ENCODE measurements at regions not wholly inside any gene's neighbourhood (a gene's known extent, or its start where the extent isn't known, plus 50 kb on each side); places are given as distances from the start of the nearest gene placed in this dataset.

DNA sequence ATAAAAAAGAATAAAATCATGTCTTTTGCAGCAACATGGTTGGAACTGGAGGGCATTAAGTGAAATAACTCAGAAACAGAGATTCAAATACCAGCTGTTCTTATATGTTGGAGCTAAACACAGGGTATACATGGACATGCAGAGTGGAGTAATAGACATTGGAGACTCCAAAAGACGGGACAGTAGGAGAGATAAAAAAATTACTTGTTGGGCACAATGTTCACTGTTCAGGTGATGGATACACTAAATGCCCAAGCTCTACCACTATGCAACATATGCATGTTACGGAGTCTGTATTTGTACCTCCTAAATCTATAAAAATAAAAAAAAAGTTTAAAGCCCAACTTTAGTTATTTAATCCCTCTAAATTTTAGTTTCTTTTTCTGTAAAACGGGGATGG lies 184.6 kb upstream of the TPK1 start:
- TF ChIP-seq, protein P1, sequence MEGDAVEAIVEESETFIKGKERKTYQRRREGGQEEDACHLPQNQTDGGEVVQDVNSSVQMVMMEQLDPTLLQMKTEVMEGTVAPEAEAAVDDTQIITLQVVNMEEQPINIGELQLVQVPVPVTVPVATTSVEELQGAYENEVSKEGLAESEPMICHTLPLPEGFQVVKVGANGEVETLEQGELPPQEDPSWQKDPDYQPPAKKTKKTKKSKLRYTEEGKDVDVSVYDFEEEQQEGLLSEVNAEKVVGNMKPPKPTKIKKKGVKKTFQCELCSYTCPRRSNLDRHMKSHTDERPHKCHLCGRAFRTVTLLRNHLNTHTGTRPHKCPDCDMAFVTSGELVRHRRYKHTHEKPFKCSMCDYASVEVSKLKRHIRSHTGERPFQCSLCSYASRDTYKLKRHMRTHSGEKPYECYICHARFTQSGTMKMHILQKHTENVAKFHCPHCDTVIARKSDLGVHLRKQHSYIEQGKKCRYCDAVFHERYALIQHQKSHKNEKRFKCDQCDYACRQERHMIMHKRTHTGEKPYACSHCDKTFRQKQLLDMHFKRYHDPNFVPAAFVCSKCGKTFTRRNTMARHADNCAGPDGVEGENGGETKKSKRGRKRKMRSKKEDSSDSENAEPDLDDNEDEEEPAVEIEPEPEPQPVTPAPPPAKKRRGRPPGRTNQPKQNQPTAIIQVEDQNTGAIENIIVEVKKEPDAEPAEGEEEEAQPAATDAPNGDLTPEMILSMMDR (IDR thresholded peaks at IDR 0.05) = no peak
- TF ChIP-seq POLR2A (IDR thresholded peaks at IDR 0.05) = no peak
- no peak overlapping the region for H3K4me3 ChIP-seq (ENCODE audit: low read depth, poor library complexity, severe bottlenecking)
- intact Hi-C loops (cut with DNase I; ENCODE audit: low total_unique reads) = no loop called here
- WGBS, 2 donors = 82 to 86% methylated on average over 3 of the region's 3 CpGs
- DNase-seq (ENCODE audit: low spot score in 2 of 2) = no peak

GRCh38 chr7:145016068-145016467 lies 180.2 kb upstream of the TPK1 start:
- no peak for TF ChIP-seq POLR2A (IDR thresholded peaks at IDR 0.05)
- TF ChIP-seq, protein P1 (IDR thresholded peaks at IDR 0.05) = no peak
- no peak overlapping the region for H3K4me3 ChIP-seq (ENCODE audit: low read depth, poor library complexity, severe bottlenecking)
- no peak for DNase-seq (ENCODE audit: low spot score in 2 of 2)
- 66 to 69% methylated on average over 3 of the region's 3 CpGs for WGBS, 2 donors
- intact Hi-C loops (cut with DNase I; ENCODE audit: low total_unique reads) = no loop called here

DNA sequence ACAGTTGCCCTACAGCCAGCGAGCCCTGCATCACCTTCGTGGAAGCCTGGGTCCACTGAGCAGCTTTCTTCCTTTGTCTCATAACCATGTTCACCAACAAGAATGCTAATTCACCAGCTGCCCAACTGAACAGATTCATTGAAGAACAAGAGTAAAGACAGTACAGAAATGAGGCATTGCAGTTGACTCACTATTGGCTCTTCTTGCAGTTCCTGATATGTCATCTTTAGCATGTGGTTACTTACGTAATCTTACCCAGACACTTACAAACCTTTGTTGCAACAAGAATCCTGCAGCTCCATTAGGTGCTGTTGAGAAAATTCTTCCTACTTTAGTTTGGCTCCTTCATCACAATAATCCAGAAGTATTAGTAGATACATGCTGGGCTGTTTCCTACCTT lies 174.0 kb upstream of the TPK1 start:
- TF ChIP-seq, protein P1 (IDR thresholded peaks at IDR 0.05) = no peak
- H3K4me3 ChIP-seq (ENCODE audit: low read depth, poor library complexity, severe bottlenecking) = no peak overlapping the region
- intact Hi-C loops (cut with DNase I; ENCODE audit: low total_unique reads) = no loop called here
- WGBS, 2 donors = 77 to 91% methylated on average over 3 of the region's 3 CpGs
- no peak for DNase-seq (ENCODE audit: low spot score in 2 of 2)

DNA sequence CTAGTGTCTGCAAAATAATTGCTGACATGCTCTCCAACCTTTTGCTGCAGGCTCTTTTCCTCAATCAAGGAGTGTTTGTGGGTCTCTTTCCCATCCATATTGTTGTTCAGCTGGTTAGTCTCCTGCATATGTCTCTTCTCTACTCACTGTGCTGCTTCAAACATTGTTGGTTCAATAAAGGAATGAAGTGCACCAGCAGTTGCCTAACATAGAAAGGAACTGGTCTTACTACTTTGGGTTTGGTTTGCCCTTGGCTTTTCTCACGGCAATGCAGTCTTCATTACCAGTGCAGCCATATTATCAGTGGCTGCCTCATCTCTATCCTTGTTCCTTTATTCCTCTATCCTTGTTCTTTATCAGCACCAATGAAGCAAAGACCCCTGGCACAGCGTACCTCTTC lies 169.7 kb upstream of the TPK1 start:
- WGBS, 2 donors = 74 to 88% methylated on average over 2 of the region's 2 CpGs
- no peak for DNase-seq (ENCODE audit: low spot score in 2 of 2)
- no peak overlapping the region for H3K4me3 ChIP-seq (ENCODE audit: low read depth, poor library complexity, severe bottlenecking)
- intact Hi-C loops (cut with DNase I; ENCODE audit: low total_unique reads) = no loop called here
- no peak for TF ChIP-seq POLR2A (IDR thresholded peaks at IDR 0.05)
- TF ChIP-seq, protein P1 (IDR thresholded peaks at IDR 0.05) = no peak

GRCh38 chr7:144997512-144997911 lies 161.7 kb upstream of the TPK1 start:
- H3K4me3 ChIP-seq (ENCODE audit: low read depth, poor library complexity, severe bottlenecking) = no peak overlapping the region
- DNase-seq (ENCODE audit: low spot score in 2 of 2) = no peak
- intact Hi-C loops (cut with DNase I; ENCODE audit: low total_unique reads) = no loop called here
- no peak for TF ChIP-seq POLR2A (IDR thresholded peaks at IDR 0.05)
- TF ChIP-seq, protein P1 (IDR thresholded peaks at IDR 0.05) = no peak

DNA sequence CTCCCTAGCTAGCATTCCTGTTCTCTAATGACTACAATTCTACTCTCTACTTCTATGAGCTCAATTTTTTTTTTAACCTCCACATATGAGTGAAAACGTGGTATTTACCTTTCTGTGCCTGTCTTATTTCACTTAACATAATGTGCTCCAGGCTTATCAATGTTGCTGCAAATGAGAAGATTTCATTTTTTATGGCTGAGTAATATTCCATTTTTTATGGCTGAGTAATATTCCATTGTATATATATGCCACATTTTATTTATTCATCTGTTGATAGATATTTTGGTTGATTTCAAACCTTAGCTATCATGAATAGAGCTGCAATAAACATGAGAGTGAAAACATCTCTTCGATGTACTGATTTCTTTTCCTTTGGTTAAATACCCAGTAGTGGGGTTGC lies 159.6 kb upstream of the TPK1 start:
- intact Hi-C loops (cut with DNase I; ENCODE audit: low total_unique reads) = no loop called here
- no peak for DNase-seq (ENCODE audit: low spot score in 2 of 2)
- H3K4me3 ChIP-seq (ENCODE audit: low read depth, poor library complexity, severe bottlenecking) = no peak overlapping the region
- 73 to 78% methylated on average over 2 of the region's 2 CpGs for WGBS, 2 donors
- TF ChIP-seq POLR2A (IDR thresholded peaks at IDR 0.05) = no peak
- TF ChIP-seq, protein P1 (IDR thresholded peaks at IDR 0.05) = no peak
